NCI-H2029 (cell line): ENCODE measurements at regions not wholly inside any gene's neighbourhood (a gene's known extent, or its start where the extent isn't known, plus 50 kb on each side); places are given as distances from the start of the nearest gene placed in this dataset.

Source experiments
- DNase-seq: peaks from one replicate; lab custom pipeline; 2025; lab: John Stamatoyannopoulos, UW

DNA sequence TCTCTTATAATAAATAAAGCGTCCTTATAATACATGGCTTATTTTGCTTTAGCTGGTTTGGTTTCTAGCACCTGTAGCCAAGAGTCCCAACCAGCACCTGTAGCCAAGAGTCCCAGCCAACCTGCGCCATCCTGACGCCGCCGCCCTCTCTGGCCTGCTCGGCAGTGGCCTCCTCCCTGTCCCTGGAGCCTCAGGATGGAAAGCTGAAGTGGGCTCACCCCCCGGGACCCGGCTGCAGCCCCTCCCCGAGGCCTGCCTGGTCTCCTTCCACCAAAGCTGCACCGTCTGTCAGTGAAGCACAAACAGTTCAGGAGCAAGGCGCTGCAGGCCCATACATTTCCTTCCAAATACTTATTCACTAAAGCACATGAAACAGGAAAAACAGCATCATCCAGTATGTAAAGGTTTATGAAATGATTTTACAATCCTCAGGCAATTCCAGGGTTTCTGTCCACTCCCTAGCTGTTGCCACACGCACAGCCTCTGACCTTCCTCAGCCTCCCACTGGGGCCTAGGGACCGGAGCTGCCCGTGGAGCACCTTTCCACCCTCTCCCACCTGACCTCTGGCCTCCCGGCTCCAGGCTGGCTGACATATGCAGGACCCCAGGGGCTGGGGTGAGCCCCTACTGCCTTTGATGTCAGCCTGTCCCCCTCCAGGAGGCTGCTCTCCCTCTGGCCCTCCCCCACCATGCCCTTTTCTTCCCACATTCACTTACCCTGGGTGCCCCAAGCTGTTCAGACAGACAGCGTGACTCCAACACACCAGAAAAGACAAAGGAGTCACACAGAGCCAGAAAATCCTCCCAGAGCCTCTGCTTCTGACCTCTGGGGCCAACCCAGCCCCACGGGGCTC, 149.6 kb upstream of the PPP2R2D start:
- DNase-seq = no peak

DNA sequence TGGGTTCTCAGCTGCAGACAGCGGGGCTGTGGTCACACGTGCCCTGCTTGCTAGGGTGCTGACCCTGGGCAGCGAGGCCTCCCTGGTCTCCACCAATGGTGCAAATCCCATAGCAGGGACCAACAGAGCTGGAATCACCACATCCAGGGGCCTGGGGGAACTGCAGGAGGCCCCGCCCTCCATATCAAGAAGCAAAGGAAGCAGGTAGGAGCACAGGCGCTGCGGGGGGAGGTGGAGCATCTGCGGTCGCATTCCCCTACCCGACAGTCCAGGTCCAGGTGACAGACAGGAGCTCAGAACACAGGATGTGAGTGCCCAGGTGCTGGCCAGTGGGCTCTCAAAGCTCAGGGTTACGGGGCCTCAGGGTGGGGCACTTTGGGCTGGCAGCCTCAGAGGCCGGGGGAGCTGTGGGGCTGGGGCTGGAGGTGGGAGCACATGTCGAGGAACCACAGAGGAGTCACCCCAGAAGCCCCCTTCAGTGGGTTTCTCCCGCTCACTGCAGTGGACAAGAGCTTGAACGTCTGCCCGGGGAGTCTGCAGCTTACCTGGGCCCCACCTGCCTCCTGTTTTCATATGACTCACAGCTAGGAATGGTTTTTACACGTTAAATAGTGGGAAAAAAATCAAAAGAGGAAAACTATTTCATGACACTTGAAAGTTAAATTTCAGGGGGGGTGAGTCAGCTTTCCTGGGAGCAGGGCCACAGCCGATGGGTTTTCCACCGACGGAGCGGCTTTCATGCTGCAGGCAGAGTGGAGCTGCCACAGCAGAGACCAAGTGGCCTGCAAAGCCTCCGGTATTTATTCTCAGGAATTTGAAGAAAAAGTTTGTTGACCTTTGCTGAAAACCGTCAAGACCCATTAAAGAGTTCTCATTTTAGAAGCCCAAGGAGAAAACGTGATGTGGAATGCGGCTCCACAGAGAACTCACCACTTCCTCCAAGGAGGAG, 148.7 kb upstream of the PPP2R2D start:
- no peak for DNase-seq

DNA sequence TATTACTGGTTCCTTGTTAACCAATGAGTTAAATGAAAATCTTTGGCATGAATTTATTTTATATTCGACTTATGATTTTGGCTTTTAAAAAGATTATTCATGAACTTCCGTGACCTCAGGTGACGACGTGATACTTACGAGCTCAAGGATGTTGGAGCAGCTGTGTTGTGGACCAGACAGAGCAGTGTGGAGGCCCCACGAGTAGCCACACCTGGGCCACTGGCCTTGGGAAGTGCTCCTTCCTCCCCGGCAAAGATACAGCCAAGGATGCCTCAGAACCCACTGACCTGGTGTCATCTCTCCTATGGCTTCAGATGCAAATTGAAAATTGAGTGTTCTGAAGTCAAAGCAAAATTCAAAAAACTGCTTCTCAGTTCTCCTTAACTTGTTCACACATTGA, 147.5 kb upstream of the PPP2R2D start:
- DNase-seq = no peak

DNA sequence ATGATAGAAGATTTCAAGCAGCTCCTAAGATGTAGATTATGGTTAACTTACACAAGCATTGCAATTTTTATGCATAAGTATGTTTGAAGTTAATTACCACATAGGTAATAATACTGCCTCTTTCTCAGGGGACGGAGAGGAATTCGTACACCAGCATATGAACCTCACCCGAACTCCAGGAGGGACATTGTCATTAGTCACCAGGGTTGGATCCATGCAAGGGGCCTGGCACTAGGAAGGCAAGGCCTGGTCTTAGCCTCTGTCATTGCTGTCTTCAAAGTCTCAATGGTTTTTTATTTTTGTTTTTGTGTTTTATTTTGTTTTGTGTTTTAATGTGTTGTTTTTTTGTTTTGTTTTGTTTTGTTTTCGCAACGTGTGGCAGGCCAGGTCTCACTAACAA, 145.6 kb upstream of the PPP2R2D start:
- no peak for DNase-seq

DNA sequence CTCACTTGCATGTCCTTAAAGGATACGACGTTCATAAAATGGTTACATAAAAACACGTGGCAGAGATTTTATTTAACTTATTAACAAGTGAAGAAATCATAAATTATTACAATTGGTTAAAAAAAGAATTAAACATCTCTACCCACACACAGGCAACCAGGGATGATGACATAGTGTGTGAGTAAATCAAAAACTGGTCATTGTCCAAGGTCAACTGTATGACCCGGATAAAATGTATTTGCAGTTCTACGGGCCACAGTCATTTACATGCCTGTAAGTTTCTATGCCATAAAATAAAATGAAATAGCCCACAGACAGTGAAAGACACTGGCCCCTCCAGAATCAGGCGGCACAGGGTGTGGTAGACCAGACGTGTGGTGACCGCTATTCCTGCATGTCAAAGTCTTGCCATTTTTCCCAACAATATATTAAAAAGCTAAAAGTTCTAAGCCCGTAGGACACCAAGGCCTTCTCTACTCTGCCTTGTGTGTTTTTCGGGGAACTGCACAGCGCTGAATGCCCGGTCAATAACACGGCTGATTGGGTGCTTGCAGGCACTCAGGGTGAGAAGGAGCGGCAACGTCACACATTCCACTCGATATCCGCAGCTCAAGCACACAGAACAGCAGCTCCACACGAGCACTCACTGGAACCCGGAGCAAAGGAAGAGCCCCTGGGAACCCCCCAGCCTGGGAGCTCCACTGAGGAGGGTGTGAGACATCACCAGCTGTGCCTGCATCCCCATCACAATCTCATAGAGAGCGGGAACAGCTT, 143.3 kb upstream of the PPP2R2D start:
- no peak for DNase-seq

DNA sequence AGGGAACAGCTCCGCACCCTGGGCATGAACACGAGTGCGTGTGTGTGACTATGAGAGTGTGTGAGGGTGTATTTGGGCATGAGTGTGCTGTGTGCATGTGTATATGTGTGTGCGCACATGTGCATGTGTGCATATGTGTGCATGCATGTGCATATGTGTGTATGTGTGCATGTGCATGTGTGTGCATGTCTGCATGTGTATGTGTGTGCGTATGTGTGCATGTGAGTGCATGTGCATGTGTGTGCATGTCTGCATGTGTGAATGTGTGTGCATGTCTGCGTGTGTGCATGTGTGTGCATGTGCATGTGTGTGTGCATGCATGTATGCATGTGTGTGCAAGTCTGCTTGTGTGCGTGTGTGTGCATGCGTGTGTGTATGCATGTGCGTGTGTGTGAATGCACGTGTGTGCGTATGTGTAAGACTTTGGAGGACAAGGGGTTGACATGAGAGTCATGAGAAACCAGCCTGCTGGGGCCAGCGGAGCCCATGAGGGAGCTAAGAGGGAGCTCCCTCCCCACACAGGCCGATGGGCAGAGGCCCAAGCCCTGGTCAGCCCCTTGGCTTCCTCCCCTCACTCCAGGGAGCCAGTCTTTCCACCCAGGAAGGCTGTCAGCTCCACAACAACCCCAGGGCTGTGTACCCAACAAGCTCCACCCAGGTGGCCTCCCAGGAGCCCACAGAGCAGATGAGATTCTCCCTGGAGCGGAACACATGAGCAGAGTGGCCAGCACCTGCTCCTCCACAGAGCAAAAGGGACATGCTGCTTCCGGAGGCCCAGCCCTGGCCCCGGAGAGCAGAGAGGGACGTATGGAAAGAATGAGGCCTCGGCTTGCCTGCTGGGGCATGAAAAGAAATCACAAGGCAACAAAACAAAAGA, 142.5 kb upstream of the PPP2R2D start:
- no peak for DNase-seq

DNA sequence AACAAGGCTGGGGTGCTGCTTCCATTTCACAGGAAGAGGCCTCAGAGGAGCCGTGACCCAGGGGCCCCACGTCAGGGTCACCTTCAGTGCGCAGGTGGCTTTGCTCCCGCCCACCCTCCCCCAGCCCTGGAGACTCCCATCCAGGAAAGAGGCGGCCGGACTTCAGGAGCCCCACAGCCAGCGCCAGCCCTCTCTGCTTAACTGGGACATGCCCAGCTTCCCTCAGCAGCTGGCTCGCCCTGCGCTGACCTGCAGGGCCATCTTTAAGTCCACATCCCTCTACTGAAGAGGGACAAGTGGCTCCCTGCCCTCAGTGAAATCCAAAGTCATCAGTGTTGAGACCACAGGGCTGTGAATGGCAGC, 141.9 kb upstream of the PPP2R2D start:
- DNase-seq = no peak

DNA sequence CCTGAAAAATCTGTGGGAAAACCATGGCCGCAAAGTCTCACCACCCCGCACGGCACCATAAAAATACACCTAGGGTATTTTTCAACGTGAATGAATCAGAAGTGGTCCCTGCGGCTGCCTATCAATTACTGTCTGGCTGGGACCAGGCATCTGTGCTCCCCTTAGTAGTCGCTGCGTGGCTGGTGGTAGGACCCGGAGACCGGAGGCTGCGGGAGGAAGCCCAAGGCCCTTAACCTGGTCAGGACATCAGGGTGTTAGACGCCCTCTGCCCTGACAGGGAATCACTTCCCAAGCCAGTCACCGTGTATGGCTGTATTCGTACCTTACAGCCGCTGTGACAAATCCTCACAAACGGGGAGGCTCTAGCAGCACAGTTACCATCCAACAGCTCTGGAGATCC, 141.5 kb upstream of the PPP2R2D start:
- no peak for DNase-seq

DNA sequence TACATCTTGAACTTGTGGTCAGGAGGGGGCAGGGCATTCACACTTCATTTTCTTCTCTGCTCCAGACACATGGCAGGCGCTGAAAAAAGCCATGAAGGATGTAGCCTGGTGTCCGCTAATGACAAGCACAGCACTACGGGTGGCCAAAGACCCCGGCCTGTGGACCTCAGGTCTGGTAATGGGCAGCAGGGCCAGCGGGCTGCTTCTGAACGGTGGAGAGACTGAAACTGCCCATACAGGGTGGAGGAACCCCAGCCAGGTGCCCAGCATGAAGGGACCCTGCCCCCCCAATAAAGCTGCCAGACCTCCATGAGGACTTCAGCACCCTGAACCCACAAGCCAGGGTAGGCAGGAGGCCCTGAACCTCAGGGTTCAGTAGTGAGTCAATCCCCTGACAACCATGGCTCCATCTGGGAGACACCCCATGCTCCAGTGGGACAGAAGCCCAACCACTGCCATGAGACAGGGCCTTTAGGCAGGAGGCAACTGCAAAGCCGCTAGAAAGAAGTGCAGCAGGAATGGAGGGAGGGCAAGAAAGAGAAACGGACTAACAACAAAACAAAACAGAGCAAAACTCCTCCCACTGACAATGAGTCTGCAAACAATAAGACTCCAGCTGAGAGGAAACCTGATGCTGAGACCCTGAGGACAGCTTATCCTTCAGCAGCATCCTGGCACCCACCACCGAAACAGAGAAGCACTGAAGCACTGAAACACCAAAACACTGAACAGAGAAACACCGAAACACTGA, 140.2 kb upstream of the PPP2R2D start:
- no peak for DNase-seq

DNA sequence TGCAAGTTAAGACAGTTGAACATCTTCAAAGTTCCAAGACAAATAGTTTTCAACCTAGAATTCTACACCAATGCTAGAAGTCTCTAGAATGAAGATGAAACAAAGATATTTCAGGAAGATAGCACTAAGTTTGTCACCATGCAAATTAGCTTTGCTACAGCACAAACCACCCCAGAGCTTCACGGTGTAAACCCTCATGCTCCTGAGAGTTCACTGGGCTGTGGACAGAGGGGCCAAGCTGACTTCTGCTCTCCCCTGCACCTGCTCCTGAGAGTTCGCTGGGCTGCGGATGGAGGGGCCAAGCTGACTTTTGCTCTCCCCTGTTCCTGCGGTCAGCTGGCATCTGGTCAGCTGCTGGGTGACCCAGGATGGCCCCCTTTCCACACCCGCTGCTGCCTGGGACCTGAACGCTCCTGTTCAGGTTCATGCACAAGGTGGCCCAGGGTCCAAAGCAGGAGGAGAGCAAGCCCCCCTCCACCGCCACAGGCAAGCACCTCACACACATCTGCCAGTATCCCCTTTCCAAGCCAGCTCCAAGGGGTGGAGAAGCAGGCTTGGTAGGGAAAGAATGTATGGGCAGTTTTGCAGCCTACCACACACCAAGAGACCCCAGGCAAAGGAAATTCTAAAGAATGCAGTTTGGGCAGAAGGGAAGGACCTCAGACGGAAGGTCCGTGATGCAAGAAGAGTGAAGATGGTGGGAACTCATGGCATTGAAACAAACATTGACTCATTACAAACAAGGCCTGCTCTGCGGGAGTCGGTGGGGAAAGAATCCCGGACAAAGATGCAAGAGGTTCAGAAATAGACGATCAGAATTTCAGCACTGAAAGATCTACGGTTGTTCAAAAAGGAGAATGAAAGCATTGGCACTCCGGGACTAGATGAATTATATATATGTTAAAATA, 137.8 kb upstream of the PPP2R2D start:
- no peak for DNase-seq

DNA sequence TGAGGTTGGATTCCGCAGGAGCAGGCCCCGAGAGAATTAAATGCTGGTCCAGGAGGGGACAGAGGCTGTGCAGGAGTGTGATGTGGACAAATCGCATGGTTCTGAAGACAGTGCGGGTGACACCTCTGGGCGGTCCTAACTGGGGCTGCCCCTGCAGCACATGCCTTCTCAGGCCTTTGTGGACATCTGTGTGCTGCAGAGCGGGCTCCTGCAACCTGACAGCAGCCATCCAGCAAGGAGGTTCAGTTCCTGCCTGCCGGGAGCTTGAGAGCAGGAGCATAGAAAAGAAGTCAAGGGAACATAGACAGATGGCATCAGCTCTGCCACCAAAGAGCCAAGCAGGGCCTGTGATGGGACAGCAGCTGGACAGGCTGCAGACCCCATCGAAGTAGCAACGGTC, 135.9 kb upstream of the PPP2R2D start:
- DNase-seq = no peak

DNA sequence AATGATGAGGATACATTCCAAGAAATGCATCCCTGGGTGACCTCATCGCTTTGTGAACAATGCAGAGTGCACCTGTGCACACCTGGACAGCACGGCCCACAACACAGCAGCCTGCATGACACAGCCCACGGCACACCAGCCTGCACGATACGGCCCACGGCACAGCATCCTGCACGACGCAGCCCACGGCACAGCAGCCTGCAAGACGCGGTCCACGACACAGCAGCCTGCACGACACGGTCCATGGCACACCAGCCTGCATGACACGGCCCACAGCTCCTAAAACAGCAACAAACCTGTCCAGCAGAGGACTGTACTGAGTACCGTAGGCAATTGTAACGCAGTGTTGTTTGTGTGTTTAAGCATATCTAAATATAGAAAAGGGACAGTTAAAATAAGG, 134.7 kb upstream of the PPP2R2D start:
- DNase-seq = no peak

DNA sequence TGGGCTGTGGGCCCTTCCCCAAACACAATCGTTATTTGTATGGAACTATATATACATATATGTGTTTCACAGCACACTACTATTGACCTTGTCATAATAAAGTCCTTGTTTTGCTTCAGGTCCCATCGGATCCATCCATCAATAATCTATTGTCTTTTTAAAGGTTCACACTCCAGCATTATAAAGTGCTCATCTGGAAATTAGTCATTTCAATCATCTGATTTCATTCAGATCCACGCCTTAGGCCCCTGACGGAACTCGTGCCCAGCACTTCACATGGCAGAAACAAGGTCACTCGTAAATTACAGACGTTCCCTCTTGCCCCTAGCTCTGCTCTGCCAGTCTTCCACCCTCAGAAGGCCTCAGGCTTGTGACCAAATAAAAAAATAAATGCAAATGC, 133.1 kb upstream of the PPP2R2D start:
- DNase-seq = no peak

DNA sequence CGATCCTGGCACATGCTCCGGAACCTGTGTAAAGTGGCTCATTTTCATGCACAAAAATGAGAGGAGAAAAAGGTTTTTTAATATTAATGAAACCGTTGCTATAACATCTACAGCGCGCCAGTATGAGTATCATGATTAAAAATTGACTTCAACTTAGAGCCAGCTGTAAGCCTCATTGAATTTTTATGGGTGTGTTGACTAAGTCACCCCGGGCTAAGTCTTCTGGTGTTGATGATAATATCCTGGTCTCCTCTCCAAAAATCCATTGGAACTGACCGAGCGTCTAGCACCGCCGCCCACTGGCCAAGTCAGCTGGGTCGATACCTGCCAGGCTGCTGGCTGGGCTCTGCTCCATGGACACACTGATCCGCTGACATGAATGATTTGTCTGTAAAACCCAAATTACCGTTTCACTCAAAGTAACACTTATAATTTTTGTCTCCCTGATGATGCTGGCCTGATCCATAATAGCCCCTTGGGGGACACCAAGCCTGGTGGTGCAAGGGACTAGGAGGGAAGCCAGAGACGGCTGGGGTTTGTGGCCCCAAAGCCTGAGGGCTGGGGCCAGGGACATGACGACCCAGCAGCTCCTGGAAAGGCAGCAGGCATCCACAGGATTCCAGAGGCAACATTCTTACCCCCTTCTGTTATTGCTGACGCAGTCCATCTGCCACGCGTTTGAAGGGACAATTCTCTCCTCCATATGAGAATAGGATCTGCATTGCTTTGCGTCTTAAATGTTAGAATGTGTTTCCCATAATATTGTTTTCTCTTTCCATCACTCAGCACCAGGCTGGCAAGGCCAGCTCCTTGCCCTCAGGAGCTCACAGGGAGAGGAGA, 131.0 kb upstream of the PPP2R2D start:
- no peak for DNase-seq

DNA sequence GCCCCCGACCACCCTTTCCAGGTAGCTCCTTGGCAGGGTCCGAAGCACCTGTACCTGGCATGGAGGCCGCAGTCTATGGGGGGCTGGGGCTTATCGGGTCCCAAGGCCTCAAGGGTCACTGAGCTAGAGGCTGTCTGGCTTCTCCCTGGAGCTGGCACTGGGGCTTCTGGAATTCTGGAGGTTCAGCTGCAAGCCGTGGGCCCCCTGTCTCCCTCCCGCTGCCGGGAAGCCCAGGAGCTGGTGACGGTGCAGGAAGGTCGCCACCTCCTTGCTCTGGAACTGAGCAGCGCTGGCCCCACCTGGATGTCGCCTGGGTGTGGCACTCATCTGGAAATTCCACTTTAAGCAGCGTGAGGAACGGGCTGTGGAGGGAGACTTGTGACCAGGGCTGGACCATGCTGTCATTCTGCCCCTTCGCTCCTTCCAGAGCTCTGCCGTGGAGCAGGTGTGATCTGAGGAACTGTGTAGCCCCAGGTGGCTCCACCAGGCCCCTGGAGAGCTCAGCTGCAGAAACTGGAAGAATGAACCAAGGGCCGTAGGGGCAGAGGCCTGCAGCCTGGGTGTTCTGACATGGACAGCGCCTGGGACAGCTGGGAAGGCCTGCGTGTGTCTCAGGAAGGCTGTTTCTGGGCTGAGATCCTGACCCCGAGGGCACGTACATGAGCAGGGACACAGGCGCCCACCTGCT, 129.7 kb upstream of the PPP2R2D start:
- no peak for DNase-seq

DNA sequence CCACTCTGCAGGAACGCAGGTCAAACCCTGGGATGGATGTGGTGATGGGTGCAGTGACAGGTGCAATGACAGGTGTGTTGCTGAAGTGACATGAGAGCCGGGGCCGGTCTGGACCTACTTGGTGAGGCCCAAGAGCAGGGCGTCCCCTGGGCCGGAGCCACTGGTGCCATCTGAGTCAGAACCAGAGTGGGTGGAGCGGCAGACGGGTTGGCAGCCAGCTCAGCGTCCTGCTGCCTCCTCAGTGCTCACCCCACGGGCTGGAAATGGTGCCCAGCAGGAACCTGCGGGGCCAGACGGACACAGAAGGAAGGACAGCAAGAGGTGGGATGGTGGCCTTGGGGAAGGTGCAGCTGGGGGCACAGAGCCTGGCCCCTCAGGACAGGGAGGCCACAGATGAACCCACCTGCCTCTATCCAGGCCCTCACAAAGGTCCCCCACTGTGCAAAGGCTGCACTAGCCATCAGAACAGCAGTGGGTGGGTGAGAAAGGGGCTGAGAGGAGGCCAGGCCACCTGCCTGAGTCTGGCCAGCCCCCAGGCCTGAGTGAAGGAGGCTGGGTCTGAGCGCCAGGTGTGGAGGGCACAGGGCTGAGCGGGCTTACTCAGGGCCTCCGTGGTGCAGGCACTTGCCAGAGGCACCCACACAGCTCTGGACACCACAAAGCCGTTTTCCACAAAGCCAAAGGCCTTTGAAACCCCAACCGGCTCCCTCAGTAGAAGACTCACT, 129.0 kb upstream of the PPP2R2D start:
- no peak for DNase-seq

DNA sequence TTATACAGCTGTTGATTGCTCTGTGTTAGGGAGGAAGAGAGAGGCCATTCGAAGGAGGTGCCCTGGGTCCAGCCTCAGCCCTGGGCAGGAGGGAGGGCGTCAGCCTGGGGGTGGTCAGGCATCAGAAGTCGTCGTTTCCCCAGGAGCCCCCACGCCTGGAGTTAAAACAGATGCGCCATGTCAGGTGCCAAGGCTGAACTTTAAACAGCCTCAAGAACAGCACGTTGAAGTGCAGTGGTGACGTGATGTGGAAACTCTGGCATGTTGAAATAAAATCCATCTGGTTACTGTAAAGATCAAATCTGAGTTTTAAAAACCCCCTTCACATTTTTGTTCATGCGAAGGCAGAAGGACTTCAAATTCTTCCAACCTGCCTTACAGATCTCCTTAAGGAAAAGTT, 128.4 kb upstream of the PPP2R2D start:
- no peak for DNase-seq
